Heart right ventricle (tissue), 16 donors: ENCODE measurements at regions not wholly inside any gene's neighbourhood (a gene's known extent, or its start where the extent isn't known, plus 50 kb on each side); places are given as distances from the start of the nearest gene placed in this dataset.
A peak's percentile ranks its signal among the peaks of the same experiment; 100 is the strongest.

Source experiments
- ATAC-seq, 8 donors: fragments of 200-7000 bp; cut with Tn5 transposase; one replicate each; pipeline ENCODE4 v1.9.1; 2020; ENCODE audit warnings: mild to moderate bottlenecking in 8 of 8, moderate library complexity in 8 of 8, moderate number of reproducible peaks in 1 of 8
- DNase-seq, 2 donors: peaks; one replicate each; pipeline ENCODE4 v3.0.0-alpha.2; 2020
- H3K27ac ChIP-seq, 10 donors: fragments of 200-600 bp; sonication (generic) in 2 of 10; one replicate each; pipeline versions ENCODE4 v1.5.0 to v1.8.0; 2020 to 2022; ENCODE audit warnings: mild to moderate bottlenecking in 3 of 10
- H3K27me3 ChIP-seq, 7 donors: fragments of 200-600 bp; one replicate each; pipeline ENCODE4 v1.8.0; 2021 to 2022; ENCODE audit warnings: mild to moderate bottlenecking in 2 of 7
- H3K36me3 ChIP-seq, 9 donors: fragments of 200-600 bp; sonication (generic) in 1 of 9; one replicate each; pipeline versions ENCODE4 v1.5.0 to v1.8.0; 2020 to 2022; ENCODE audit warnings: mild to moderate bottlenecking in 2 of 9
- H3K4me1 ChIP-seq, 9 donors: fragments of 200-600 bp; sonication (generic) in 1 of 9; one replicate each; pipeline versions ENCODE4 v1.5.0 to v1.8.0; 2020 to 2022; ENCODE audit warnings: mild to moderate bottlenecking in 4 of 9
- H3K4me3 ChIP-seq, 10 donors: fragments of 200-600 bp; sonication (generic) in 2 of 10; one replicate each; pipeline versions ENCODE4 v1.5.0 to v1.8.0; 2020 to 2022; ENCODE audit warnings: mild to moderate bottlenecking in 7 of 10, moderate library complexity in 2 of 10
- H3K9me3 ChIP-seq, 11 donors: fragments of 200-600 bp in 10 of 11; sonication (generic) in 2 of 11; one replicate each; pipeline versions ENCODE4 v1.5.0 to v1.8.0; 2013 to 2022; ENCODE audit warnings: mild to moderate bottlenecking in 2 of 11, control low read depth in 1 of 11, moderate library complexity in 1 of 11
- CTCF ChIP-seq, 9 donors: fragments of 200-600 bp; sonication (generic) in 2 of 9; IDR thresholded peaks; one replicate each; pipeline versions ENCODE4 v1.5.0 to v1.8.0; 2021 to 2022; ENCODE audit warnings: antibody characterized with exemption in 9 of 9, mild to moderate bottlenecking in 5 of 9, moderate library complexity in 1 of 9
- WGBS, 2 donors: extraction: QIAGEN DNeasy Blood & Tissue Kit; methylation state at CpG; one replicate each; pipeline ENCODE4 v1.1.7; 2013; ENCODE audit warnings: inconsistent platforms in 1 of 2; 5-methylcytosine and 5-hydroxymethylcytosine counted together
- intact Hi-C, 10 donors: fragments of 100-400 bp; cut with DNase I; formaldehyde crosslinking; loops; one replicate each; pipeline versions ENCODE4 v1.11.1 to v1.14.2; 2022
- donor health status: Arrhythmogenic right ventricular cardiomyopathy.
- donor health status: ischemic (EF 13 %, LVEDD 7.1; RV severe dilation, severe dysfunction).
- donor health status: healthy with polysubstance abuse.
- donor health status: DM: no; HTN: yes; CAD: no.
- donor health status: DM: no; HTN: no; CAD: no.
- donor health status: ischemic (EF 25% LVEDD 6.9; RV normal size, moderate dysfunction).
- donor health status: ischemic (EF 25% LVEDD 5.7; RV mildly dilated, moderate dysfunction).
- donor health status: healthy.
- donor health status: DM: yes; HTN: yes; CAD: no.
- donor health status: Ischemic cardiomyopathy.
- donor health status: ischemic (EF 35%, LVEDD 5.7; RV mildly dilated, moderate dysfunction).
- donor health status: nonischemic (EF 11% LVEDD 7.7; RV severe dilation, severe dysfunction).
- donor health status: DM: yes; HTN: yes; CAD: no.
- donor health status: PGD.
- donor health status: ischemic (EF 29% LVEDD 5.4; RV normal size, mild dysfunction).
- donor health status: nonischemic (EF 23%, LVEDD 6.1; RV moderate dilation, normal function).

DNA sequence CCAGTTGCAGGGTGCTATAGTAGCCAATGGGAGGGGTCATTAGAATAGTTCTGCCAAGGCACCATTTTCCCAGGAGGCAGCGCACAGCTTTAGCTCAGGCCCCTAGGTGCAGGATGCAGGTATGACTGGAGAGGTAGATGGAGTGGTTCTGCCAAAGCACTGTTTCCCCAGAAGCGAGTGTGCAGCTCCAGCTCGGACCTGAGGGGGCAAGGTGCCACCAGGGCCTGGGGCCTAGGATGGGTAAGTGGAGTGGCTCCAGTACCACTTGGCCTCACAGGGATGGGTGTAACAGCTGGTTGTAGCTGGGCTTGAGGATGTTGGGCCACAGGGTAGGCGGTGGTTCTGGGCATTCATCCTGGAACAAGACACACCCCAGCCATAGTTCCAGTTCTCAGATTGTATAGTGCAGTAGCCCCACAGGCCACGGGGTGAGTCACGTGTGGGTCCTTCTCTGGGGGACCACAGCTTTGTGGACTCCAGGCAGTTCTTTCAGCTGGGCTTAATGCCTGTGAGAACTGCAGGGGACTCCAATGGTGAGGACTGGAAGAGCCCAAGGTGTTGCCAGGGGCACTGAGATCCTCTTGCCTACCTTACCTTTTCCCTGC lies 185.5 kb upstream of the ANKH start:
- H3K4me1 ChIP-seq = no peaks in the 10 kb centered on the region
- no peaks in the 10 kb centered on the region for H3K27me3 ChIP-seq
- TF ChIP-seq CTCF (IDR thresholded peaks at IDR 0.05) = no peak
- H3K36me3 ChIP-seq = no peaks in the 10 kb centered on the region
- intact Hi-C loops = no loop called here
- no peak for ATAC-seq
- peaks cover 0 to 21% (median 2%) of the 10 kb centered on the region in 11 donors for H3K9me3 ChIP-seq
- no peak overlapping the region for H3K27ac ChIP-seq
- no peak for DNase-seq
- no peak overlapping the region for H3K4me3 ChIP-seq
- WGBS, 2 donors = 93 to 94% methylated on average over 6 of the region's 6 CpGs

- 72 to 79% methylated on average over 3 of the region's 3 CpGs for WGBS, 2 donors
- ATAC-seq = no peak
- H3K36me3 ChIP-seq = no peaks in the 10 kb centered on the region
- H3K4me1 ChIP-seq = no peaks in the 10 kb centered on the region
- intact Hi-C loops = no loop called here
- no peak for TF ChIP-seq CTCF (IDR thresholded peaks at IDR 0.05)
- no peak for DNase-seq
- H3K9me3 ChIP-seq = peaks cover 0 to 13% (median 0%) of the 10 kb centered on the region in 11 donors
- no peak overlapping the region for H3K4me3 ChIP-seq
- no peak overlapping the region for H3K27ac ChIP-seq
- H3K27me3 ChIP-seq = no peaks in the 10 kb centered on the region
Observed at GRCh38 chr5:15044521-15044920, 172.9 kb upstream of the ANKH start.

- H3K27ac ChIP-seq = no peak overlapping the region
- no peaks in the 10 kb centered on the region for H3K36me3 ChIP-seq
- no peak for TF ChIP-seq CTCF (IDR thresholded peaks at IDR 0.05)
- no peak for ATAC-seq
- peaks cover 0 to 32% (median 10%) of the 10 kb centered on the region in 11 donors for H3K9me3 ChIP-seq
- 71 to 77% methylated on average over 4 of the region's 4 CpGs for WGBS, 2 donors
- no peaks in the 10 kb centered on the region for H3K4me1 ChIP-seq
- H3K27me3 ChIP-seq = no peaks in the 10 kb centered on the region
- no peak overlapping the region for H3K4me3 ChIP-seq
- no peak for DNase-seq
- intact Hi-C loops = no loop called here
Observed at GRCh38 chr5:15037247-15037908, 165.8 kb upstream of the ANKH start.

DNA sequence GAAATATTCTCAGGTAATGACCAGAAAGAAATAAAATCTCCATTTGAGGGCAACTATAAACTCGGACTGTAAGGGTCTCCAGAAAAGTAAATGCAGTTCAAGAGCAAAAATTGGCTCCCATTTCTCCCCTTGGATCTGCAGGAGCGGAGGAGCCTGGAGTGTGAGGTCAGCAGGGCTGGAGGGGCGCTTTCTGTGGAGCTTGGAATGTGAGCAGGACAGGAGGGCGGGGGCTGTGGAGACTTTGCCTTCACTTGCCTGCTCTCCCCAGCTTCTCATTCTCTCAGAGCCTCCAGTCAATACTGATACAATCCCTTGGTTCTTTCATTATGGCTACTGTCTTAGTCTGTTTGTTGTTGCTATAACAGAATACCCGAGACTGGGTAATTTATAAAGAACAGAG lies 162.8 kb upstream of the ANKH start:
- intact Hi-C loops = no loop called here
- peaks cover 0 to 4% (median 0%) of the 10 kb centered on the region in 7 donors for H3K27me3 ChIP-seq
- H3K27ac ChIP-seq = no peak overlapping the region
- peaks cover 0 to 14% (median 0%) of the 10 kb centered on the region in 9 donors for H3K4me1 ChIP-seq
- H3K36me3 ChIP-seq = no peaks in the 10 kb centered on the region
- no peak for TF ChIP-seq CTCF (IDR thresholded peaks at IDR 0.05)
- ATAC-seq (peak in 1 of 8 donors; percentile 44), DNase-seq (no peak)
- WGBS, 2 donors = 81 to 85% methylated on average over 5 of the region's 5 CpGs
- peaks cover 0 to 20% (median 8%) of the 10 kb centered on the region in 11 donors for H3K9me3 ChIP-seq
- no peak overlapping the region for H3K4me3 ChIP-seq
